GM21786 (cell line): ENCODE measurements at regions not wholly inside any gene's neighbourhood (a gene's known extent, or its start where the extent isn't known, plus 50 kb on each side); places are given as distances from the start of the nearest gene placed in this dataset.
"Not testable (repeated sequence)": the region's sequence is repeated elsewhere in the genome, so short reads cannot be mapped to it uniquely, and the experiment has no call there.

Experiments used
- ATAC-seq: cut with Tn5 transposase; IDR thresholded peaks from one replicate; pipeline ENCODE4 v1.9.1; 2021; ENCODE audit not compliant: unreplicated experiment

DNA sequence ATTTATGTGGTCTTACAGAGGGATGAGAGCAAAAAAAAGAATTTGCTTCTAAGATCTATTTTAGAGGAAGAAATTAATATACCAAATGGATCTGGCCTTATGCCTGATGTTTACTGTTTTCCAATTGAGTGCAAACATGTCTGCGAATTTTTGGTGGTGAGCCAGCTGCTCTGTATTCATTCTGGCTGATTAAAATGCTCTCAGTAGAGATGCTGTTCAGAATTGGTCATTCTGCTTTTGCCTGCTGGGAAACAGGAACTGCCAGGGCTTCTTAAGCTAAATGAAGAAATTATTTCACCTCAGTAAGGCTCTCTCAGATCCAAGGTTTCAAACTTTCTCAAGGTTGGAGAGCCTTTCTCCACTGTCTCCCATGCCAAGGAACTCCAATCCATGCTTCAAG lies 132.0 kb upstream of the SV2C start:
- no peak for ATAC-seq

DNA sequence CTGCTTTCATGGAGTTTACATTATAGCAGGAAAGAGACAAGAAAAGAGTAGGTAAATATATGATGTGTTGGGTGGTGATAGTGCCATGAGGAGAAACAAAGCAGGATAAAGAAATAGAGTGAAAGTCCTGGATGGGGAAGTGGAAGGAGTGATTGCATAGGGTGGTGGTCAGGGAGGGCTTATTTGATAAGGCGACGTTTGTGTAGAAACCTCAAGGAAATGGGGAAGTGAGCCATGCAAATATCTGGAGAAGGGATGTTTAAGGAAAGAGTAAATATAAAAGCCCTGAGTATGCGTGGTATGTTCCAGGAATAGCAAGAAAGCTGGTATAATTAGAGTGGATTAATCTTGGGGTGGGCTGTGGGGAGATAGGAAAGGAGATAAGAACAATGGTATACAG lies 134.7 kb upstream of the SV2C start:
- ATAC-seq, result no peak

DNA sequence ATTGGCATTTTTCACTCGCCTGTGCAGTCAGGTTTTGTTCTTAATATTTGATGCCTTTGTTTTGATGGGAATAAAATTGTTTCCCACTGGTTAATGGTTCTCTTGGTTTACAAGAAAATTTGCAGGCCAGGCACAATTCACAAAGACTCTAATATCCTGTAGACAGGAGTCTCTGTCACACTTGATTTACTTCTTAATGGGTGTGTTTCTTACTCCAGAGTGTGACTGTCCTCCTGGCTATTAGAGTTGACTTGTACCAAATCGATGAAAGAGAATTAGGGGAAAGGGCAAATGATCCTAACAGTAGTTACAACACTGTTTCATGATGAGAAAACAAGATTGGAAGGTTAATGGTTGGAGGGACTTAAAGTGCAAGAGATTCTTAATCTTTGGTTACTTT lies 142.8 kb upstream of the SV2C start:
- ATAC-seq, result no peak

DNA sequence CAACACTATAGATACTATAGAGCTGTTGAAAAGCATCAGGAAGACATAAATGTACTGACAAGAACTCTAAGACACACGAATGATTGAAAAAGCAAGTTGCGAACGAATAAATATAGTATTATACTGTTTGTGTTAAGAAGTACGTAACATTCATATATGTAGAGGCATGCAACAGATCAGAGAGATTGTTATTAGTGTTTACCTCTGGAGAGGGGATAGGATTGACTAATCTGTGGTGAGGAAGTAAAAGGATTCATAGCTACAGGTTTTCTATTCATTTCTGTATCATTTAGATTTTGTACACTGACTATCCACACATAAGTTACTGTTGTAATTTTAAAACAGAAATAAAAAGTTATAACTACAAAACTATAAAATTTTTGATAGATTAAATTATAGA lies 147.6 kb upstream of the SV2C start:
- ATAC-seq, result no peak

DNA sequence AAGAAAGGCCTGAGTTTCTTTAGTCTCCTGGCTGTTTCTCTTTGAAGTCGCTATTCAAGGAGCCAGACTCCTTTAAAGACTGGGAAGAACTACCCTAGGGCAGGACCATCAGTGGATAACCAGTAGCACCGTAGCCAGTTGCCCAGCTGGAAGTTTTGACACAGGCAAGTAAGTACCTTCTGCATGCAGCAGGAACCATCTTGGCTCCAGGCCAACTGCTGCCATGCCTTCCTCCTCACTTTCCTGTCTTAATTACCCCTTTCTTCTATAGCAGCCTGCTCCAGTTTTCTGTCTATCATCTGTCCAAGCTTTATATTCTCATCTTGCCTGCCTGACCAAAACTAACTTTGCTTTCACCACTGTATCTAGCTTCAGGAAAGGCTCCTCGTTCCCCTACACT lies 149.7 kb upstream of the SV2C start:
- ATAC-seq, result no peak

DNA sequence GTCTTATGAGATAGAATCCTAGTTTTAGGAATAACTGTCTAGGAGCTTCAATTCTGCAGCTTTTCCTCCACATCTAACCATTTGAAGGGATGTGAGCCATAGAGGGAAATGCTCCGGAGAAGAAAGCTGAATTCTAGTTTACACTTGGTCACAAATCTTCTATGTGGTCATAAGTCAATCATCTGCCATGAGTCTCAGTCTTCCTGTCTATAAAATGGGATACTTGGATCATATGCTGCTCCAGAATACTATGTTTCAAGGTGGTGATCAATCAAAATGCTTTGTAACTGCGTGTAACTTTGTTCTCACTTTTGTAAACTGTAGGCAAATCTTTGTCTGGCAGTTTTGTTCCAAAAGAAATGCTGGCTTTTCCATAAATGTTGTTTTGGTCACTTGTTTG lies 152.0 kb upstream of the SV2C start:
- no peak for ATAC-seq

DNA sequence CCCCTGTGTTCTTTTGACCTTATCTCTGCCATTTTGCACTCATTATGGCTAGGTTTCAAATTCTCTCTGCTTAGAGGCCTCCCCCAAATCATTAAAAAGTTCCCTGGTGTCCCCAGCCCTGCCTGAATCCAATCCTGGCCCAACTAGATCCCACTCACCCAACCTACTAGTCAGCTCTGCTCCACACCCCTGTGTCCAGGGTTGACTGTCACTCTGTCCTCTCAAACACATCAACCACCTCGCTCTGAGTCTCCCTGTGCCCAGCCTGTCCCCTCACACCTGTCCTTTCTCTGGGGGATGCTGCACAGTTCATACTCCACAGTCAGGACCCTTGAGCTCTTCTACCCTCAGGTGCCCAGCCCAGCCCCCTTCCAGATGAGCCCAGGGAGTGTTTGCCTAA lies 154.2 kb upstream of the SV2C start:
- no peak for ATAC-seq

DNA sequence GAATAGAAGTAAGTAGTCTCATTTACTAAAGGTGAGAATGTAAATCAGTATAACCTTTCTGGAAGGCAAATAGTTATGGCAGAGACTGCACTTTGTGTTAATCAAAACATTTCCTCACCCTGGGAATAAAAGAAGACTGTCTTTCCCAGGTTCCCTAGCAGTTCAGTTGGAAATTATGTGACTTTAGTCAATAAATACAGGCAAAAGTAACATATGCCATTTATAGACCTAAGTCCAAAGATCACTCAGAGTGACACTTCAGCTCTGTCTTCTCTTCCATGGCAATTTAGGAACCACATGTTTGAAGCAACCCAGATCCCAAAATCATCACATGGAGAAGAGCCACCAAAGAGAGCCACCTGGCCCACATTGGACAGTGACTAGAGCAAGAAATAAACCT lies 160.7 kb upstream of the SV2C start:
- no peak for ATAC-seq

DNA sequence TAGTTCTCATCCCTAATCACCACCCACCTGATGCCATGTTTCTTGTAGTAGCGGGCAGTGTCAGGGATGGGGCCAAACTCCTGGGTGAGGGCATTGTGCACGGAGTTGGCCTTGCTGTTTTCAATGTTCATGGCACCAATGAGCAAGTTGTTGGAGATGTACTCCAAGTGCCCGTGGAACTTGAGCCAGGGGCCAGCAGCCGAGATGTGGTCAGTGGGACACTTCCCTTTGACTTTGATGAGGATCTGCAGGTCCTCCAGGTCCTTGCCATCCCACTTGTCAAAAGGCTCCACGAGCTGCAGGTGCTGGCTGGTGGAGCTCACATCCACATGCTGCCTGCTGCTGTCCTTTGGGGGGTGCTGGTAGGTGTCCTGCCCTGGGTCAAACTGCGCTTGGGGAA lies 162.2 kb upstream of the SV2C start:
- no peak for ATAC-seq

DNA sequence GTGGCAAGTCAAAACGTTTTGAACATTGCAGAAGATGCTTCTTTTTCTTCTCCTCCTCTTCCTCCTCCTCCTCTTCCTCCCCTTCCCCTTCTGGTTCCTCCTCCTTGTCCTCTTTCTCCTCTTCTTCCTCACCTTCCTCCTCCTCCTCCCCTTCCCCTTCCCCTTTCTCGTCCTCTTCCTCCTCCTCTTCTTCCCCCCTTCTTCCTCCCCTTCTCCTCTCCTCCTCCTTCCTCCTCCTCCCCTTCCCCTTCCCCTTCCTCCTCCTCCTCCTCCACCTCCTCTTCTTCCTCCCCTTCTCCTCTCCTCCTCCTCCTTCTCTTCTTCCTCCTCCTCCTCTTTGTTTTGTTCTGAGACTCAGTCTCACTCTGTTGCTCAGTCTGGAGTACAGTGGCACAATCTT lies 167.0 kb upstream of the SV2C start:
- ATAC-seq, result no peak

DNA sequence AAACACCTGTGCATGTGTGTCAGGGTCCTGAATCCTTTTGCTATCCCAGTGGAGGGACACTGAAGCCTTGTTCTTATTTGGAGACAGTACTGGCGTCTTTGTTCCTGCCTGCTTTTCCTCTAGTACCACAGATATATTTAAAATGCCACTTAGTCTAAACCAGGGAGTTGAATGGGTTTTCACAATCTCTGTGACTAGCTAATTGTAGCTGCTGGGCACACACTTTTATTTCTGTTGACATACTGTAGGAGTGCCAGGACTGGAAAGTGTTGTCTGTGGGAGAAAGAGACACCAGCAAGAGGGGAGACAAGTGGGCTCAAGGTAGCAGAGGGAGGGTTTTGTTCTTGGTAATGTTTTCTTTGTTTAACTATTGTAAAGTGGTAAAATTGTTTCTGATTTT lies 174.0 kb upstream of the SV2C start:
- no peak for ATAC-seq

DNA sequence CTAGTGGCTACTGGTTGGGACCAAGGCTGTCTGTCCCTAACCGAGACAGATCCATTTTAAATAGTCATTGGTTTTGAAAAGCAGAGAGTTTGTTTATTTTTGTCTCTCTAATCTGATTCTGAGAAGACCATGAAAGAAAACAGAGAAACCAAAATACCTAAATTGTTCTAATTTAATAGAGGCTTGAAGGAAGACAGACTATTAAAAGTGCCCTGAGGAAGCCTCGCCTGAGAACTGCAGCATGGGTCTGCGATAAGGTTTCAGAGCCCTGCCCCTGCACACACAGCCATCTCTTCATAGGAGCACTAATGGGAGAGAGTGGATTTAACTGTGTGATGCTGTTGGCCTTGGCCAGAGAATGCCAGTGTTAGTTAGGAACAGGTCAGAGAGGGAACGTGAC lies 175.5 kb upstream of the SV2C start:
- ATAC-seq, result no peak

DNA sequence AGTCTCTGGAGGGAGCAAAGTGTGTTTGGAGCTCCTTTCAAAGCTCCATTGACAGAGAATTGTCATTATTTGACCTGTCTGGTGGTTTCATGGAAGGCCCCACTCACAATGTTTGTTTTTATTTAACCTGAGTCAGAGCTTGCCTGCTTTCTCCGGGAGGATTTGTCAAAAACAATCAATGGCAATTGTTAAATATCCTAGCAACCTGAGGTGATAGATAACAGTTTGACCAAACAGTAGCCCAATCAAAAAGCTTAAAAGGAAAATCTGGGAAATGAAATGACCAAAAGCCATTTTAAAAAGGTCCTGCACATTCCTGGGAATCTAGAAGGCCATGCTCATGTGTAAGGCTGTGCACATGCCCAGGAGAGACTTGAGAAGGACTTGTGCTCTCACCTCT lies 177.2 kb upstream of the POC5 start:
- no peak for ATAC-seq

DNA sequence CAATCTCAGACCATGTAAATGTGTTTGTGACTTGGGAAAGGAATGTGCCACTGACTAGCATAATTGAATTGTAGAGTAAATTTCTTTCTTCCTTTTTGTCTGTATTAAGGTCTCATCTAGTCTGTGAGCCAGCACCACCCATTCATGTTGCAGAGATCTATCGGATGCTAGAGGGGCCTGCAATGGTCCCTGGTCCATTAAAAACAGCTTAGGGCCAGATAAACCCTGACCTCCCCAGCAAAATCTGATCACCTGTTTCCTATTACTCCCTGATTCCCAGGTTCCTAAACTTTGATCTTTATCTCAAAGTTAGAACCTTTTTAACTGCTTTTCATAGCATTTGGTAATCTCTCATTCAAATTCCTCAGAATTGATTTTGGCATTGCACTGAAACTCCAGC lies 174.5 kb upstream of the POC5 start:
- ATAC-seq, result no peak

DNA sequence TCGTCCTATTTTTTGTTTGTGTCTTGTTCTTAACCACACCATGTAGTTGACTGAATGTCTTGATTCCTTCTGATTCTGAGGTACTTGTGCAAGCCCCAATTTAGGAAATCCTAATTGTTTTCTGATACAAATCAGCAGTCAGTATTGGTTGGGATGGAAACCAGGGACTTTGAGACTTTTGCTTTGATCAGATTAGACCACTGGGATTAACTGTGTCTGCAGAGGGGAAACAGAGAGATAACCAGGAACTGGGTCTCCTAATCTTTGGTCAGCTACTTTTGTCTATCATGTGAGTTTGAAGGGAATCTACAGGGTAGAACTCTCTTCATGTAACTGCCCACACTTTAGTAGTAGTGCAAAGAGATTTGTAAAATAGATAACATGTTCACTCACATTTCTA lies 173.8 kb upstream of the POC5 start:
- ATAC-seq, result no peak

DNA sequence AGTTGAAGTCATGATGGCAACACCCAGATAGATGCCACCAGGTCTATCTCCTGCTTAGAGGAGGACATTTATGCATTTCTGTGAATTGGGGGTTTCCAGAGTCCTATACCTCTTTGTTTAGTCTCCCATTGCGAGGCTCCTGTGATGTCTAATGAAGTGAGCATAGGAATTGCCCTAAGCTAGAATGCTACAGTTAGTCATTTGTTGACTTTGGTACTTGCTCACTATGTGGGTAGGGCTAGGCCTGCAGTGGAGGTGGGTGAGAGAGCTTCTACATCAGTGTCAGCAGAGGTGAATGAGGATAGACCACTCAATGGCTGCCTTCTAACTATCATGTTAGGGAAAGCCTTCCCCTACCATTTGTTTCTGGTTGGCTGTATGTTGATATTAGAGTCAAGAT lies 173.3 kb upstream of the POC5 start:
- ATAC-seq, result no peak

DNA sequence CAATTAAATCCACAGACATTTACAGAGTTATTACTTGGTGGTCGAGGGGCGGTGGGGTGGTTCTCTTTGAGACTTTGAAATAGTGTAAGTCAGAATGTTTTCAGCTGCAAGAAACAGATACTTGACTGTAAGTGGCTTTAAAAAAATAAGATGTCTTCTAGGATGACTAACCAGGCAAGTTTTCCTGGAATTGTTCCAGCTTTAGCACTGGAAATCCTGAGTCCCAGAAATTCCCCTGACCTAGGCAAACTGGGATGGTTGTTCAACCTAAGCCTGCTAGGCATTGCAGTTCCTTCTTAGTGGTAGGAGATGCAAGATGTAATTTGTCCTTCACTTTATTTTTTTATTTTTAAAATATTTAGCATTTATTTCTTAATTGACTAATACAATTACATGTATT lies 169.5 kb upstream of the POC5 start:
- ATAC-seq, result no peak

DNA sequence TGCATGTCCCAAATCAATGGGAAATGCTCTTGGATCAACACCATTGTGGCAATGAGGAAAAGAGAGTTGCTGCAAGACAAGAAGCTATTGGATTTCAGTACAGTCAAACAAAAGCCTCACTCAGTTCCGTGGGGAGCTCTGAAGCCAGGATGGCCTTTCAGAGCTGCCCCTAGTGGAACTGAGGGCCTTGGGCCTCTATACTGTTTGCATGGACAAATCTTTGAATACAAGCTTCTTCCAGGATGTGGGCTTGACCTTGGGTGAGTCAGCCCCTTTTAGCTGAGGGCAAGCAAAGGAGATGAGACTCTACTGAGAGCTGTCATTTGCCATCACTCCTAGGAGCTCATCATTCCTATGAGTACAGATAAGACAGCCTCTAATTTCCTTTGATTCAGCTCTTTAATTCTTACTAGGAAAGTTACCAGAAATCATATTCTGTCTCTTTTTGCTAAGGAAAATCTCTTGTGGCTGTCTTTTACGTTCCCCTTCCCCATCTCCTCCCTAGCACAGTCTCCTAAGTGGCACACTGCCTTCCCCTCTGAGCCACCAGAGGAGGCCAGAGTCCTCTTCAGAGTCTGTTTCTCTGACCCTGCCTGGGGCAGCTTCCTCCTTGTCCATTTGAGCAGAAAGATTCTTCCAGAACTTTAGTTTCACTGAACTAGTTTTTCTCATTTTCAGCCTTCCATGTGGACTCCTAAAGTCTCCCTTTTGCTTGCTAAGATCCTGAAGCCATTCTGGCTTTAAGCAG lies 168.8 kb upstream of the POC5 start:
- ATAC-seq, result no peak

DNA sequence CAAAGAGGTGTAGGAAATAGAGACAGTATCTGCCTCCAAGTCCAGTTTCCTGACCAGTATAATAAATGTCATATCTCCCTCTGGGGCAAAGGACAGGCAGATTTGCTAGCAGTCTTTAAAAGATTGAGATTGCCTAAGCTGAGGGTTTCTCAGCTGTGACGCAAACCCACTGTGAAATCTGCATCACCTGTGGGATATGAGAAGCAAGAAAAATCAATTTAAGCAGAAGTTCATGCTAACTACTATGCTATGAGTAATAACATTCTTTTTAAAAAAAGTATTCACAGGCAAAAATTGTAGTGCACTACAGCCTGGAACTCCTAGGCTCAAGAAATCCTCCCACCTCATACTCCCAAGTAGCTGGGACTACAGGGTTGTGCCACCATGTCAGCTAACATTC lies 168.1 kb upstream of the POC5 start:
- ATAC-seq, result no peak

DNA sequence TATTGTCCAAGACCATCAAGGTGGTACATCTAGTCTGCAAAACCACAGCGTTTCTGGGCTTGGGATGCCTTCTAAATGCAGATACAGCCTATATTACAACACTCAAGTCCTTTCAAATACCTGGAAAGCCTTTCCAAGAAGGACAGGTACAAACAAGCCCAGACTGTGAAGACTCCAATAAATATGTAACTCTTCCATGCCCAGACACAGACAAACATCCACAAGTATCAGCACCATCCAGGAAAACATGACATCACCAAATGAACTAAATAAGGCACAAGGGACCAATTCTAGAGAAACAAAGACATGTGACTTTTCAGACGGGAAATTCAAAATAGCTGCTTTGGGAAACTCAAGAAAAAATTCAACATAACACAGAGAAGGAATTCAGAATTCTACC lies 152.7 kb upstream of the POC5 start:
- ATAC-seq, result no peak

DNA sequence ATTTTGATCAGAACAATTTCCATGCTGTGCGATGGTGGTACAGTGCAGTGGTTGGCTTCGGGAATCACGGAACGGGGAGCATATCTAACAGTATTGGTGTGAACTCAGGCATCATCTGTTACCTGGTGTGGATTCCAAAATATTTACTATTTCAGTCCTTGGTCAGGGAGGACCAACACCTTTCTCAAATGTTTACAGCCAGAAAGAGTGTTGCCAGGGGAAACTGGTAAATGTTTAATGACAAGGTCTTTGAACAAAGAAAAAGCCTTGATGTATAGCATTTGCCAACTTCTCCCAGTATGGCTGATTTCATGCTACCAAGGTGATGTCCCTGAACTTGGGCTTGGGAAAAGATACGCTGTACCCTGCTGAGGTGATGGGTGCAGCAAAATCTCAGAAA lies 145.6 kb upstream of the POC5 start:
- ATAC-seq, result no peak

DNA sequence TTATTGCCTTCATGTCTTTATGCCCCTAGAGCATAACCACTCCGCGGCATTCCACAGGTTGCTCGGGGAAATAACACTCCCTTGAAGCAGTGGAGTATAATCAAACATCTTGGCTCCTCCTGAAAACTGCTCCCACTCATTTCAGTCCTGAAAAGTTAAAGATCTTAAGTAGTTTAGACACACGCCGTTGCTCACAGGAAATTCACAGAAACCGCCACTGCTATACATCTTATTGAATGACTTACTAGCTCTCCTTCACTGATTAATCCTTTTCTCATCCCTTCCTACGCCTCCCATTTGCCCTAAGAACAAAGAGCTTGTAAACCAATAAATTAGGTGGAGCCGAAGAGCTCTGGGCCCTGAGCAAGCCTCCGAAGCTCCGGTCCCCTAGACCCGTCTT lies 142.4 kb upstream of the POC5 start:
- not testable (repeated sequence) for ATAC-seq

DNA sequence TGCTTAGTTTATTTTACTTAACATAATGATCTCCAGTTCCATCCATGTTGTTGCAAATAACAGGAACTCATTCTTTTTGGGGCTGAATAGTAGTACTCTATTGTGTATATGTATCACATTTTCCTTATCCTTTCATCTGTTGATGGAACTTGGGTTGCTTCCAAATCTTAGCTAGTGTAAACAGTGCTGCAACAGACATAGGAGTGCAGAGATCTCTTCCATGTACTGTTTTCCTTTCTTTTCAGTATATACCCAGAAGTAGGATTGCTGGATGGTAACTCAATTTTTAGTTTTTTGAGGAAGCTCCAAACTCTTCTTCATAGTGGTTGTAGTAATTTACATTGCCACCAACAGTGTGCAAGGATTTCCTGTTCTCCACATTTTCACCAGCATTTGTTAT lies 138.8 kb upstream of the POC5 start:
- no peak for ATAC-seq

DNA sequence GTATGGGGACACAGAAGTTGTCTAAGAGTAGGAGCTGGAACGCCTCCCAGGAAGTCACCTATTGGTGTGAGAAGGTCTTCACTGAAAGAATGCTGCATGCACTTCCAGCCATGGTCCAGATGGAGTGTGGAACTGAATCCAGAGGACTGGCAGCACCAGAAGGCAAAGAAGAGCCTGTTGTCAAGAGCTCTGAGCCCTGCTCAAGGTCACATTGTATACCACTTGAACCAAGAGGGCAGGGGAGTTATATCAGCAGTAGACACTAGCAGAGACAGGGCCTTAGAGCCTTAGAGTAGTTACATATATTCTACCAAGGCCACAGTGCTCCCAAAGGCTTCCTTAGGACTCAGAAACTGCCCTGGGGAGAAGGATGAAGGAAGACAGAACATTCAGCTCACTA lies 130.8 kb upstream of the POC5 start:
- ATAC-seq, result no peak
